ENCODE measurements at regions not wholly inside any gene's neighbourhood (a gene's known extent, or its start where the extent isn't known, plus 50 kb on each side); places are given as distances from the start of the nearest gene placed in this dataset.

DNA sequence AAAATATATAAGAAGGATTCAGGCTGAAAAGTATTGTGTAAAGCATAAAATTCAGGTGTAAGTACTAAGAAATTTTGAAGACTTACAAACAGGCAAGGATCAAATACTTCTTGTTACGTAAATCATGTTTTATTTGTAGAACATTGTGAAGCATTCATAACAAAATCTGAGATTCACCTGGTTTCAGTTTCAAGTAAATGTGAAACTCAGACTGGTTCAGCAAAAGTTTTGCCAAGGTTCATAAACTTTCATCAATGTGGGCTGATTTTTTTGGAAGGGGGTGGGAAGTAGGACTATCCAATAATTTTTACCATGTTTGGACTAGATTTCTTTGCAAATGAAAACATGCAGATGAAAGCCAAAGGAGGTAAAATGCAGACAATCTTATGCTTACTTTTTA lies 527.7 kb downstream of the ANKRD50 start:
- in situ Hi-C loops (cut with HindIII; ENCODE audit: low sequenced_read_pairs), result no loop called here

DNA sequence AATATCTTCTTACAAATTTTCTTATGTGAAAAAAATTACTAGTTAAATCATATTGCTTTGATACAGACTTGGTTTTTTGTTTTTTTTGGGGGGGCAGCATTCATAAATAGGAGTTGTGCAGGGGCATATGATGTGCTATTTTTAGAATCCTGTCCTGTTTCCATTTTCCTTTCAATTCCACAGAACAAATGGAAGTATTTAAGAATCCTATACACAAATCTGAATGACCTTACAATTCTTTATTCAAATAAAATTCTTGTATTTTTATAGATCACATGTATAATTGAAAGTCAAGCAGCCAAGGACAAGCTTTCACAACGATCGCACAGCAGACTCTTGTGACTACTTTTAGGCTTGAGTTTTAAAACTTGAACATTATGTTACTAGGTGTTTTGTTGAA lies 523.9 kb downstream of the ANKRD50 start:
- in situ Hi-C loops (cut with HindIII; ENCODE audit: low sequenced_read_pairs), result no loop called here

DNA sequence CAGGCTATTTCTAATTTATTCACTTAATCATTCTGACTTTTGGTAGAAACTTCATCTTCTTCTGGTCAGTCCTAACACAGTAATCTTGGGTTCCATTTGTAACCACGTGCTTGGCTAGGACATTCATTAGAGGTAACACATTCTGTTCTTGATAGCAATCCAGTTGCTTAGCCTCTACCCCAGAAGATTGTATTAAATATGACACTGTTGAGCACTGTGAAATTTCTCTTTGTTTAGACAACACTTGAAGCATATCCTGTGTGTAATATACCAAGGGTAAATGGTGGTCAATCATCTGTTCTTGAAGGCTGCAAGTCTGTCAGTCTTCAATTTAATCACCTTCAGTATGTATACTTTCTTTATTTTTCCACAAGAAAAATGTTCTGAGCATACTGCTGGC lies 523.0 kb downstream of the ANKRD50 start:
- in situ Hi-C loops (cut with HindIII; ENCODE audit: low sequenced_read_pairs), result no loop called here

DNA sequence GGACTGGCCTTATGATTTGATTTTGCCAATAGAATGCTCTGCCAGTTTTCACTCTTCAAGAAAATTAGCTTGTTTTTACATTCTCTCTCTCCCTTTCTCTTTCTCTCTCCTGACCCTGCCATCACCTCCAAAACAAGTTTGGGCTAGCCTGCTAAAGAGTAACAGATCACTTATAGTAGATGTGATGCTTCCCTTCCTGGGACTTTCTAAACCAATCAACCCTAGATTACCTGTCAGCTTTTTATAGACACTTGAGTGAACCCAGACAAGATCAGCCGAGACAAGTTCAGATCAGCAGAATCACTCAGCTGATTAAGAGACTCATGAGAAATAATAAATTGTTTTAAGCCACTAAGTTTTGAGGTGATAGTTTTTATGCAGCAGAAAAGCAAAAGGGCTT lies 521.2 kb downstream of the ANKRD50 start:
- in situ Hi-C loops (cut with HindIII; ENCODE audit: low sequenced_read_pairs), result no loop called here

DNA sequence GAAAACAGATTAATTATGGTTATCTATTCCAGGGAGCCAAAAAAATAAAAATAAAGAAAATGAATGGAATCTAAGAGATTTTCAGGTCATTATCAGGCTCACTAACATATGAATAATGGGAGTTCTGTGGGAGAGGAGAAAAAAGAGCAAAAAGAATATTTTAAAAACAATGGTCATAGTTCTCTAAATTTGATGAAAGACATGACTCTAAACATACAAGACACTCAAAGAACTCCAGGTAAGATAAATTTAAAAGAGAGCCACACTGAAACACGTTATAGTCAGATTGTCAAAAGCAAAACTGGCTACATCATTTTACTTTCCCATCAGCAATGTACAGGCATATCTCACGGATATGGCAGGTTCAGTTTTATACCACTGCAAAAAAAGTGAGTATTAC lies 520.0 kb downstream of the ANKRD50 start:
- in situ Hi-C loops (cut with HindIII; ENCODE audit: low sequenced_read_pairs), result no loop called here

DNA sequence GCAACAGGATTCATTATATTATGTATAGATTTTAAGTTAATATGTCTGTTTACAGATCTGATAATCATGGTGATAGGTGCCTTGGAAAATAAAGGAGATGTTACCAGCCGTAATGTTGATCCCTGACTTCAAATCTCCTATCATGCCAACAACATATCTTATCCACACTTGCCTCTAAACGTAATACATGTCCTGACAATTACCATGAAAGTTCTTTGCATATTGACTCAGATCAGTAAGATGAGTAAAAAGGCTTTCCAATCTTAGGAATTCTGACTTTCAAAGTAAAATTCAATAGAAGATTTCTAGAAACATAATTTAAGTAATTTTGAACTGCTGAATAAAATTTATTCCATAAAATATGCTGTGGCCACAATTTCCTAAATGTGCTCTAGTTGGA lies 513.3 kb downstream of the ANKRD50 start:
- in situ Hi-C loops (cut with HindIII; ENCODE audit: low sequenced_read_pairs), result no loop called here

DNA sequence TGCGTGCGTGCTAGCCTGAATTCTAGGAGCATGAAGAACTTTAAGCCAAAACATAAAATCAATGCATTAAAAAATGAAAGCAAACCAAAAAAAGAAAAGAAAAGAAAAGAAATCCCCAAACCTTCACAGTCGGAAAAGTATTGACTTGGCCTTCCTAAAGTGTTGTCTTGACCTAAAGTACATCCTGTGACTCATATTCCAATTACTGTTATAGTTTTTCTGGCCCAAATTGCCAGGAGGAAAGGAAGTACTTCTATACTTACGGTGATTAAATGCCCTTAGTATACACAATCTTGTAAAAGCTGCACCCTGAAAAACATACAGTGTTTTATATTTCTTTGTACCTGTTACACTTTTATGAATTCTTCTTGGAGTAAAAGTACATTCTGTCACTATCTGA lies 512.8 kb downstream of the ANKRD50 start:
- in situ Hi-C loops (cut with HindIII; ENCODE audit: low sequenced_read_pairs), result no loop called here

DNA sequence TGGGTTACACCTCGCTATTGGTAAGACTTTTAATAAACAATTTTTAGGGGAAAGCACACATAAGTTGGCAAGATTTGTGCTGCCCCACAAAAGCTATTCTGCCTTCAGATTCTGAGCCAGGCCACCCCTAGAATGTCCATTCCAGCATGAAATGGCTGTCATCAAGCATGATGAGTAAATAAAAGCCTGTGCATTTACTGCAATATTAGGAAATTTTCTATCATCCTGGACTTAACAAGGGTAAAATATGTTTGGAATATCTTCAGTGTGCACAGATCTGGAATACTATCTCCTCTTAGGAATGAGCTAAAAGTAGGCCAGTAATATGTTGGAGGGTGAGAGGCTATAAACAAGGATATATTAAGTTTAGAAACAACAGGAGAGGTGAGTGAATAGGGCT lies 510.9 kb downstream of the ANKRD50 start:
- in situ Hi-C loops (cut with HindIII; ENCODE audit: low sequenced_read_pairs), result no loop called here

DNA sequence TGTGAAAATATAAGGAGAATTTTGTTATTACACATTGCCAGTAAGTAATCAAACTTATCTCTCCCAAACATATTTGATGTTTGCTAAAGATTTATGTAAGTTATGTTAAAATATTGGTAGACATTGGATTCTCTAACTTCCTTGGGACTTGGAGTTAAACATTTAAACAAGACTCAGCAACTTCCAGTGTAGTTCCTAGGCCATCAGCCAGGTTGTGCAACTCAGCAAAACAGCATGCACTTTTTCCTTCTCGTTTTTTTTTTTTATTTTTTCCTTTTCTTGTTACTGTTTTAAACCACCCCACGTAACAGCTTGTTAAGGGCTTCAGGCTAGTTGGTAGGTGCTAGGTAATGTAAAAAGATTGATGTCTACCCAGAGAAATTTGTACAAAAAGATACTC lies 510.4 kb downstream of the ANKRD50 start:
- in situ Hi-C loops (cut with HindIII; ENCODE audit: low sequenced_read_pairs), result no loop called here

DNA sequence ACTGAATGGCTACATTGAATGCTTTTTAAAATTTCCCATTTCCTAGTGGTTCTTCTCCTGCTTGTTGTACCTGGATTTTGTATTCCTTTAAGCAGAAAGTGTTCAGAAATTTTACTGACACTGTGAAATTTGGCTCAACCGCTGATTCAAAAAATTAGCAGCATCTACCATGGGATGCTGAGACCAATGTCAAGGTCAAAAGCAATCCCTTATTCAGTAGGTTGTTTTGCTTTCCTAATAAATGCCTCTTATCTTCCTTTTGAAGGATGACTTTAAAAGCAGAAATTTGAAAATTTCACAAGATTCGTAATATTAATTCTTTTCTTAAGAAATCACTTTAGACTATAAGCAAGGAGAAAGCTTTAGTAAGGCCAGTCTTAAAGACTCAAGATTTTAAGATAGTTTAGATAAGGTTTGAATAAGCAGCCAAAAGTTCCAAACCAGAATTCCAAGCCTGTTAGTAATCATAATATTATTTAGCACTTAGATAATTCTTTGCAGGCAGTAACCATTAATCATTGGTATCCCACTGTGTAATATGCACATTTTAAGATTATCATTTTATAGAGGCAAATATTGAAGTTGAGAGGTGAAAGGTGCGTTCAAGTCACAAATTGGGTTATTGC lies 508.8 kb downstream of the ANKRD50 start:
- in situ Hi-C loops (cut with HindIII; ENCODE audit: low sequenced_read_pairs), result no loop called here

DNA sequence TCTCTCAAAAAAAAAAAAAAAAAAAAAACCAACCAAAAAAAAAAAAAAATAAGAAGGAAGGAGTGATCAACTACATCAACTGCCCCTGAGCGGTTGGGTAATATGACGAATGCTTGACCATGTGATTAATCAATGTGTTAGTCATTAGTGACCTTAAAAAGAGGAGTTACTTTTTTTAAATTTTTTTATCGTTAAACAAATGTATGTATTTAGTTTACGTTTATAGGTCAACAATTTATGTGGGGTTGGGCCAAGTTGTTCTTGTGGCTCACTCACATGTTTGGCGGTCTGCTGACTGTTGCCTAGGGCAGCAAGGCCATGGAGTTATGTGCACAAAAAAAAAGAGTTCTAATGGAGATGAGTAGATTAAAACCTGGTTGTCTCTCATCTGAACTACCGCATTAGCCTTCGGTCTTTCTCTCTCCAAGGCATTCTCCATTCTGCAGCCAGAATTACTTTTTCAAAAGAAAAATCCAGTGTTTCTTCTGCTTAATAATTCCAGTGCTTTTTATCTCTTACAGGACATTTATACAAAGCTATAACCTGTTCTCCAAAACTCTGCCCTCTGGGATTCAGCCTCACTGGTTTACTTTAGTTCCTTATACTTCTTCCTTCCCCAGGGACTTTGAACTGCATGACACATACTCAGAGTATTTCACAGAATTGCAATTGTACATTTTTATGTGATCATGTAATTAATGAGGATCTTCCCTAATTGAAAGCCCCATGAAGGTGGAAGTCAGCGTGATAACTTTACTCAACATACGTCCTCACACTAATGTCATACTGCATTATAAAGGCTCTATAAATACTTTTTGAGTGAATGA lies 505.5 kb downstream of the ANKRD50 start:
- in situ Hi-C loops (cut with HindIII; ENCODE audit: low sequenced_read_pairs), result no loop called here

DNA sequence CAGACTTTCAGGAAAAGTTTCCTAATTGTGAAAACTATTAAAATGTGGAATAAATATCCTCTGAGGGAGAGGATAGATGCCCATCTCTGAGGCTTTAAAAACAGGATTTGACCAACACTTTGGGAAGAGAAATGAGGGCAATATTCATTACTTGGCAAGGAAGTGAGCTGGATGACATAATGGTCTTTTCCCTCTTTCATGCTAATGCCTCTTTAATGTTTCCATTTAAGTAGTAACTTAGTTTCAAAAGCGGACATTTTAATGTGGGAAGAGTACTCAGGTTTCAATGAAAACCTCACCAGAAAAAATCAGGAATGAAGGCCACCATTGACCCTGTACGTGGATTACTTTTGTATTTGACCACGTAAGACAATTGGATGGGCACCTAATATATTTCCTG lies 503.3 kb downstream of the ANKRD50 start:
- in situ Hi-C loops (cut with HindIII; ENCODE audit: low sequenced_read_pairs), result no loop called here

DNA sequence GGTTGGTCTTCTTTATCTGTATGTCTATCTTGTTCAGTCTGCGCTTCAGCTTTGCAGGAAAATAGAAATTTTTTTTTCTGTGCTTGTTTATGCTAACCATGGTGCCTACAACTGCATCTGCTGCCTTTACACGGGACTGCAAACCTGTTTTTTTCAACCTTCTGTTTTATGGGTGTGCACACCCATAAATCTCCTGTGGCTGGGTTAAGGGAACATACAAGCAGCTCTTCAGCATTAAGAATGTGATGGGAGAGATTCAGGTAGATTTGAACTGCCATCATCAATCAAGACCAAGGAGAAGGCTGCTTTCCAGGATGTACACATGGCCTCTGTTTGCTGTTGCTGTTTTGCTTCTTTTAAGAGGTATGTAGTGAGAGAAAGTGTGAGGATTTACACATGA lies 502.9 kb downstream of the ANKRD50 start:
- in situ Hi-C loops (cut with HindIII; ENCODE audit: low sequenced_read_pairs), result no loop called here

DNA sequence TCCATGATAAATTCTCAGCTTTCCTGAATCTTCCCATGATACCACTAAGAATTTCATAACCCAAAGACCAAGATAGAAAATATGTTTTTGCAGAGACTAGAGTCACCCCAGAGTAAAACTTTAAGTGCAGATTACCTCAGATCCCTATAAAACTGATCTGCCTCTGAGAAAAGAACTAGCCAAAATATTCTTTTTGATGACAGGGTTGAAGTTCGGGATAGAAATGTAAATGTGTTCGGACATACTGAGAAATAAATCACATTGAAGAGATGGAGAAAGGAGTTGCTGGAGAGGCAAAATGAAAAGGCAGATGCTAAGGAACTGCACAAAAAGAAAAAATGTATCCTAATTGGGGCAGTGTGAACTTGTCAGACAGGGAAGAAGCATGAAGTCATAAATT lies 501.8 kb downstream of the ANKRD50 start:
- in situ Hi-C loops (cut with HindIII; ENCODE audit: low sequenced_read_pairs), result no loop called here

DNA sequence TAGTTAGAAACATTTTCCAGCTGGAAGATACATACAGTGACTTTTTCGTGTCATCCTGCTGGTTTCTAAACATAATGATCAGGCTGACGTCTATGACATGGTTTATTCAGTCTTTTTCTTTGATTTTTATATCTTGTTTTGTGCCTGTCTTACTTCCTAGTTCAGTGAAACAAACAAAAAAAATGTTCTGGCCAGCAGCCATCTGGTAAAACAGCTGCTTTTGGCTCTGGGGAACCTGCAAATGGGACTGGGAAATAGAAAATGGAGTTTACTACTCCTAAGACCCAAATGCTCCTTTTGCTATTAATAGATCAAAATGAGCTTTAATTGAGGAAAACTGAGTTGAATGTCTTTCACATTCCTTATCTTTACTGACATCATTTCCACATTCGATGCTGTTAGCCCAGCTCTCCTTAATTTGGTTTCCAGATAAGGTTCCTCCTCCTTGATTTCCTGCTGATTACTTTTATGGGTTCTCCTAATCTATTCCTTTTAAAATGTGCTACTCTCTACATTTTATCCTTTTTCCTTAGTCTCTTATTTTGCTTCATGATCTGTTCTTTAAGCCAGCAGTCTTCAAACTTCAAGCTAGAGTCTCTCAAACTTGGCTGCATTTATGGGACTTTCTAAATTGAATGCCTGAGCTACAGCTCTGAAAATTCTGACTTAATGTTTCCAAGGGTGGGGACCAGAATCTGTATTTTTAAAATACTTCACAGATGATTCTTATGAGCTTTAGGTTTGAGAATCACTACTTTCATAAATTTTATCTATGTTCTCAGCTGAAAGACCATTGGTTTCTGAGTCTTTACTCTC lies 499.5 kb downstream of the ANKRD50 start:
- in situ Hi-C loops (cut with HindIII; ENCODE audit: low sequenced_read_pairs), result no loop called here

DNA sequence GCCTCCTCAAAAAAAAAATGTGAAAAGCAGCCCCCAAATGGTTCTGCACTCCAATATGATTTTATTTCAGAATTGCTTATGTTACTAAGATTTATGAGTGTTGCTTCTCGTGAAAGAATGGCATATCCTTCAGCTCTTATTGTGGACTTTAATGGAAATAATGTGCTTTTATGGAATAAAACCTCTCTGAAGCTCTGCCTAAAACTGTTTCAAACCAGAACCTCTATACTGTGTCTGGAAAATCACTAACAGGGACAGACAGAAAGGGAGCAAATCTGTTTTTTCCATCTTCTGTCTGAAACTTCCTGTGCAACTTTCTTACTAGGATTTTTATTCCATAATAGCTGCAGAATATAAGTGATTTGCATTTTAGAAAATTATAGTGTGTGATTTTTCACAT lies 493.1 kb downstream of the ANKRD50 start:
- in situ Hi-C loops (cut with HindIII; ENCODE audit: low sequenced_read_pairs), result no loop called here

DNA sequence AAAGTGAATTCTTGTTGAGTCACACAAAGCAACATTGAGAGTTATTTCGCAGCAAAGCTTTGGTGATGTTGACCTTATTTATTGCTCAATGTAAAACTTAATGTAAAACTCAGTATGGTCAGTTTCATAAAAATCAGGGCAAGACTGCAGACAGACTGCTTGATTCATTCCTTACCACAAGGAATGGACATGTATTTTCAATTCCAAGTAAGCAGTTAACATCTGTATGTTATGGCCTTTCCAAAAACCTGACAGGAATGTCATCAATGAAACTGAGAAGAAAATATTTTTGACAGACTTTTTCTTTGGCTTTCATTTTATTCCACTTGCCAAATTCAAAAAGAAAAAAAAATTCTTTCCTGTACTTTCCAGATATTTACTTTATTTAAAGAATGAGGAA lies 488.3 kb downstream of the ANKRD50 start:
- in situ Hi-C loops (cut with HindIII; ENCODE audit: low sequenced_read_pairs), result no loop called here

DNA sequence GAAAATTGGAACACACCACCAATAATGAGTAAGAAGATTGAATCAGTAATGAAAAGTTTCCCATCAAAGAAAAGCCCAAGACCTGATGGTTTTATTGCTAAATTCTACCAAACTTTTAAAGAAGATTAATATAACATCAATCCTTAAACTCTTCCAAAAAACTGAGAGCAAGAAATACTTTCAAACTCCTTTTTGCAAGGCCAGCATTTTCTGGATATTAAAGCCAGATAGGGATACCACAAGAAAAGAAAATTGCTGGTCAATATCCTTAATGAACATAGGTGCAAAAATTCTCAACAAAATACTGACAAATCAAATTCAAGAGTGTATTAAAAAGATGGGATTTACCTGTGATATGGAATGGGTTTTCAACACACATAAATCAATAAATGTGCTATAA lies 484.6 kb downstream of the ANKRD50 start:
- in situ Hi-C loops (cut with HindIII; ENCODE audit: low sequenced_read_pairs), result no loop called here

DNA sequence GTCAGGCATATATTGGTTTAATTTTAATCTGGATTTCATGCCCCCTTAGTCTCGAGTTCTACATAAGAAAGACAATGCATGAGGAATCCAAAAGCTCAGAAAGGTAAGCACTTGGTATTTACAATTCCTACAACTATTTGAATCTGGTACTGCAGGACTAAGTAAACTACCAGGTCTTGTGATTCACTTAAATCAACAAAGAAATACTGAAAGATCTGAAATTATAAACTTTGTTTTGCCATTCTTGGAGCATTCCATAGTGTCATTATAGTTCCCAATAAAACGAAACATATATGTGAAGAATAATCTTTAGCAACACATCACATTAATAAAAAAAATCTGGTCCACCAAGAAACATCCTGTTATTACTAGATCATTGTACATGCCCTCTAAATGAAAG lies 482.3 kb downstream of the ANKRD50 start:
- in situ Hi-C loops (cut with HindIII; ENCODE audit: low sequenced_read_pairs), result no loop called here

DNA sequence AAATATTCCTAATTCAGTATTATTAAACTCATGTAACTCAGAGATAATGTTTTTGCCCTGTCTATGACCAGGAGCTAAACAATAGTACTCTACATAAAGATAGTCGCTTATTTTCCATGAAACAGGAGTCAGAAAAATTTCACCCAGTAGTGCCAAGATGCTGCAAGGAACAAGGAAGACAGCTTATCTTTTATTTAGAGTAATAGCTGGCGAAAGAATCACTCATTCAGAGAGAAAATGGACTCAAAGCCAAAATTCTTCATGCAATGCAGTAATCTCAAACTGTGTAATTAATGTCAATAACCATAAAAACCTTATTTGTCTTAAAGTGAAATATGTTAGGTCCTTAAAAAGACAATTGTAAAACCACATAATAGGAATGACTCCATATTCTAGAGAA lies 477.8 kb downstream of the ANKRD50 start:
- in situ Hi-C loops (cut with HindIII; ENCODE audit: low sequenced_read_pairs), result no loop called here

DNA sequence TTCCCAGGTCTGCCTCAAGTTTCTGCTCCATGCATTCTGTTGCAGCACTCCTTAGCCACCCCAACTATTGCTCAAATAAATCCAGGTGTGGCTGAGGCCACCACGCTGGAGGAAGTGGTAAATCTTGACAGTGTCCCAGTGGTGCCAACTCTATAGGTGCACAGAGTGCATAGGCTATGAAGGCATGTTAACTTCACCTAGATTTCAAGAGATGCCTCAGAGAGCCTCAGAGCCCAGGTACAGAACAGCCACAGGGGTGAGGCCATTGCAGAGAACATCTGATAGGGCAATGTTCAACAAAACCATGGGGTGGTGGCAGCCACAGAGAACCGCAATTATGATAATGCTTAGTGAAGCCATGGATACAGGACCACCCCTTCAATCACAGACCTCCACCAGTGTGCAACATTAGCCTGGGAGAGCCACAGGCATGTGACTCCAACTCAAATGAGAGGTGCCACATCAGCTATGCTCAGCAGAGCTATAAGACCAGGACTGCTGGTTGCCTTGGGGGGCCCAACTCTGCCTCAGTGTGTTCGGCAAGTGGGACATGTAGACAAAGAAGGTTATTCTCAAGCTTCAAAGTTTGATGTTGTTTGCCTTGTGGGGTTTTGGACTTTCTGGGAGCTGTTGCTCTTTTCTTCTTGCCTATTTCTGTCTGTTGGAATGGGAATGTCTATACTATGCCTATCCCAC lies 468.7 kb downstream of the ANKRD50 start:
- in situ Hi-C loops (cut with HindIII; ENCODE audit: low sequenced_read_pairs), result no loop called here
